Gastroesophageal sphincter (tissue), 4 donors: ENCODE measurements at regions not wholly inside any gene's neighbourhood (a gene's known extent, or its start where the extent isn't known, plus 50 kb on each side); places are given as distances from the start of the nearest gene placed in this dataset.

Experiments
- ATAC-seq: fragments of 150-250 bp; one replicate; pipeline ENCODE4 v1.9.1; 2016; ENCODE audit warnings: mild to moderate bottlenecking, moderate library complexity
- H3K27ac ChIP-seq, 4 donors: fragments of 200-600 bp; sonication (generic) in 3 of 4; 1 replicate in 3 of 4; 2 replicates in 1 of 4; pipeline ENCODE4 v1.5.1; 2016 to 2019
- H3K27me3 ChIP-seq: fragments of 200-600 bp; sonication (generic); one replicate; pipeline ENCODE4 v1.5.1; 2019
- H3K36me3 ChIP-seq, 2 donors: fragments of 200-600 bp; sonication (generic); one replicate each; pipeline ENCODE4 v1.5.1; 2019; ENCODE audit warnings: control low read depth in 1 of 2
- H3K4me1 ChIP-seq, 3 donors: fragments of 200-600 bp; sonication (generic); 1 replicate in 2 of 3; 2 replicates in 1 of 3; pipeline ENCODE4 v1.5.1; 2016 to 2019; ENCODE audit warnings: control low read depth in 2 of 3
- H3K4me3 ChIP-seq, 2 donors: fragments of 200-600 bp; sonication (generic); one replicate each; pipeline ENCODE4 v1.5.1; 2019; ENCODE audit warnings: mild to moderate bottlenecking in 1 of 2, moderate library complexity in 1 of 2
- H3K9me3 ChIP-seq, 3 donors: fragments of 200-600 bp; sonication (generic); one replicate each; pipeline ENCODE4 v1.5.1; 2017 to 2019; ENCODE audit warnings: control low read depth in 2 of 3
- EP300 ChIP-seq: sonication (generic); formaldehyde crosslinking; IDR thresholded peaks from one replicate; pipeline ENCODE4 v1.6.1; 2017; ENCODE audit warnings: antibody characterized with exemption, mild to moderate bottlenecking
- POLR2A ChIP-seq, 2 donors: fragments of 450-650 bp; IDR thresholded peaks; one replicate each; pipeline ENCODE4 v1.6.1; 2017; ENCODE audit warnings: antibody characterized with exemption in 2 of 2, mild to moderate bottlenecking in 2 of 2, moderate library complexity in 1 of 2
- POLR2AphosphoS5 ChIP-seq: sonication (generic); formaldehyde crosslinking; IDR thresholded peaks from one replicate; pipeline ENCODE4 v1.6.1; 2017; ENCODE audit warnings: antibody characterized with exemption
- WGBS, 2 donors: methylation state at CpG; one replicate each; pipeline ENCODE4 v1.1.5; 2018; ENCODE audit warnings: low coverage in 1 of 2; 5-methylcytosine and 5-hydroxymethylcytosine counted together
- TF ChIP-seq, protein P1 (sequence below), 4 experiments: fragments of 200-600 bp in 2 of 4; fragments of 450-650 bp in 2 of 4; sonication (generic) in 1 of 4; IDR thresholded peaks; one replicate each; pipeline ENCODE4 v1.5.1; 2017 to 2019; ENCODE audit warnings: antibody characterized with exemption in 4 of 4, mild to moderate bottlenecking in 2 of 4, moderate library complexity in 2 of 4

DNA sequence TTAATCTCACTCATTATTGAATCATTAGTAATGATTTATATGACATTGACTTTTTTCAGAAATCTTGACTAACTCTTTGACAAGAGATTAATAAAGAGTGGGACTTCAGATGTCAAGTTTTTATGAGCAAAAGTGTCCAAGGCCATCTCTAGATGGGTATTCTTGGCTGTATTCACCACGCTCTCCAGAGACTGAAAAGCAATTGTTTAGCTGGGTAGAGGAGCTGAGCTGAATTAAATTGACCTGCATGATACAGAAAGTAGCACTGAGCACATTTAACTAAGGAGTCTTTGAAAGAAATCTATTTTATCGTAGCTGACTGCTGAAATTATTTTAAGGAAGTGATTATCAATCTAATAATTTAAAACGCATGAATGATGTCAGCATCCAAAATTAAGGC is 89.4 kb downstream of the LINC00237 start:
- no peak for ATAC-seq
- Histone ChIP-seq H3K27me3 (peaks cover 33% of the 10 kb centered on the region), H3K36me3 (no peaks in the 10 kb centered on the region), H3K4me1 (no peaks in the 10 kb centered on the region), H3K9me3 (no peaks in the 10 kb centered on the region), H3K27ac (no peak overlapping the region), H3K4me3 (no peak overlapping the region)
- 50 to 67% methylated on average over 3 of the region's 3 CpGs for WGBS, 2 donors
- TF ChIP-seq, protein P1, sequence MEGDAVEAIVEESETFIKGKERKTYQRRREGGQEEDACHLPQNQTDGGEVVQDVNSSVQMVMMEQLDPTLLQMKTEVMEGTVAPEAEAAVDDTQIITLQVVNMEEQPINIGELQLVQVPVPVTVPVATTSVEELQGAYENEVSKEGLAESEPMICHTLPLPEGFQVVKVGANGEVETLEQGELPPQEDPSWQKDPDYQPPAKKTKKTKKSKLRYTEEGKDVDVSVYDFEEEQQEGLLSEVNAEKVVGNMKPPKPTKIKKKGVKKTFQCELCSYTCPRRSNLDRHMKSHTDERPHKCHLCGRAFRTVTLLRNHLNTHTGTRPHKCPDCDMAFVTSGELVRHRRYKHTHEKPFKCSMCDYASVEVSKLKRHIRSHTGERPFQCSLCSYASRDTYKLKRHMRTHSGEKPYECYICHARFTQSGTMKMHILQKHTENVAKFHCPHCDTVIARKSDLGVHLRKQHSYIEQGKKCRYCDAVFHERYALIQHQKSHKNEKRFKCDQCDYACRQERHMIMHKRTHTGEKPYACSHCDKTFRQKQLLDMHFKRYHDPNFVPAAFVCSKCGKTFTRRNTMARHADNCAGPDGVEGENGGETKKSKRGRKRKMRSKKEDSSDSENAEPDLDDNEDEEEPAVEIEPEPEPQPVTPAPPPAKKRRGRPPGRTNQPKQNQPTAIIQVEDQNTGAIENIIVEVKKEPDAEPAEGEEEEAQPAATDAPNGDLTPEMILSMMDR (IDR thresholded peaks at IDR 0.05), result no peak
- TF ChIP-seq EP300 (no peak), POLR2A (IDR thresholded peaks at IDR 0.05) (no peak), POLR2AphosphoS5 (no peak)

DNA sequence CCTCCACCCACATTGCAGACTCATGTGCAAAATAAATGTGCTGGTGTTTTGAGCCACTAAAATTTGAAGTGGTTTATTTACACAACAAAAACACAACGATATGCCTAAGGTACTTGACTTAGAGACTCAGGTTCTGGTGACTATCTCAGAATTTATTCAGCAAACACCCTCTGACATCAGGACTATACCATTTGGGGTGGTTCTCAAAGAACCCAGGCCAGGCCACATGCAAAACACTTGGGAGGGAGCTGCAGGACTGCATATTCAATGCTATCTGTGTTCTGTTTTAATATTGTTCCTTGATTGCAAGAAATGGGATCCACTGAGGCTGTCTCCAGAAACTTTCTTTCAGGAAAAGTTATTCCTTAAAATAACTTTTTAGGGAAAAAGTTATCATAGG is 91.6 kb downstream of the LINC00237 start:
- no peaks in the 10 kb centered on the region for H3K36me3 ChIP-seq

DNA sequence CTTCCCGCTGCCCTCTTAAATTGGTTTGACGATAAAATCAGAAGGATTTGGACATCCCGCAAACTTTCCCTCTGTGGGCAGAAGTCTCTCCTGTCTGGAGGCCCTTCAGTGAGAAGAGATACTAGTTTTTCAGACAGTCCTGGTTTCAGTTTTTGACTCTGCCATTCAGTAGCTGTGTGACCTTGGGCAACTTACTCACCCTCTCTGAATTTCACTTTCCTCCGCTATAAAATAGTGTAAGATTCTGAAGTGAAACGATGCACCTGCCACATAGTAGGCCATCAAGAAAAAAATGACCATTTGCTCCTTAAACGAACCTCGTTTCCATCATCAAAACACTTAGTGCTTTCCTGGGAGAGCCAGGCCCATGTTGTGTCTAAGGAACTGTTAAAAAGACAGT is 97.2 kb downstream of the LINC00237 start:
- no peak for TF ChIP-seq POLR2A (IDR thresholded peaks at IDR 0.05)
- no peak for TF ChIP-seq POLR2AphosphoS5
- TF ChIP-seq, protein P1 (IDR thresholded peaks at IDR 0.05), result no peak
- no peak for TF ChIP-seq EP300
- no peak overlapping the region for H3K4me3 ChIP-seq
- no peak overlapping the region for H3K27ac ChIP-seq
- H3K9me3 ChIP-seq, result no peaks in the 10 kb centered on the region
- 76 to 83% methylated on average over 6 to 7 of the region's 7 CpGs for WGBS, 2 donors
- no peak for ATAC-seq
- H3K36me3 ChIP-seq, result no peaks in the 10 kb centered on the region
- no peaks in the 10 kb centered on the region for H3K4me1 ChIP-seq
- H3K27me3 ChIP-seq, result no peaks in the 10 kb centered on the region

More for the DNA sequence above, 91.6 kb downstream of the LINC00237 start:
- WGBS, 2 donors, result 63% methylated on average over 1 of the region's 1 CpG; no CpG with 5 or more reads in 1 of the 2 donors
- Histone ChIP-seq H3K27ac (no peak overlapping the region), H3K4me3 (no peak overlapping the region), H3K4me1 (no peaks in the 10 kb centered on the region), H3K27me3 (peaks cover 10% of the 10 kb centered on the region), H3K9me3 (no peaks in the 10 kb centered on the region)
- no peak for TF ChIP-seq POLR2AphosphoS5
- no peak for TF ChIP-seq EP300
- no peak for TF ChIP-seq POLR2A (IDR thresholded peaks at IDR 0.05)
- TF ChIP-seq, protein P1 (IDR thresholded peaks at IDR 0.05), result no peak
- ATAC-seq, result no peak

DNA sequence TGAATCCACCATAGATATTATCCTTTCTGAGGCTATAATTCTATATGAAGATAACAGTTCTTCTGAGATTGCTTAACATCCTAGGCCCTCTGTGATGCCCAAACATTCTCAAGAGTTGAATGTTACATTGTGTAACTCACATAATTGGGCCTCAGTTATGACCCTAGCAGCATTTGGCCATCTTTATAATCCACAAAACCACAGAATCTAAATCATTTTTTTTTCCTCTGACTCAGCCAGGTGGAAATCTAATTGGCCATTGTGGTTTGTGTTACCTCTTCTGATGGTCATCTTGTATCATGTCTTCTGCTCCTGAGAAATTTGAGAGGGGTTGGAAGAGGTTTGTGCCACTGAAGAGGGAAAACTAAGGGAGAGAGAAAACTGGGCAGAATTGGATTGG is 99.5 kb downstream of the LINC00237 start:
- Histone ChIP-seq H3K4me1 (no peaks in the 10 kb centered on the region), H3K27me3 (no peaks in the 10 kb centered on the region), H3K9me3 (no peaks in the 10 kb centered on the region), H3K36me3 (no peaks in the 10 kb centered on the region), H3K27ac (no peak overlapping the region), H3K4me3 (no peak overlapping the region)
- TF ChIP-seq EP300 (no peak), POLR2A (IDR thresholded peaks at IDR 0.05) (no peak), POLR2AphosphoS5 (no peak)
- TF ChIP-seq, protein P1 (IDR thresholded peaks at IDR 0.05), result no peak
- ATAC-seq, result no peak

DNA sequence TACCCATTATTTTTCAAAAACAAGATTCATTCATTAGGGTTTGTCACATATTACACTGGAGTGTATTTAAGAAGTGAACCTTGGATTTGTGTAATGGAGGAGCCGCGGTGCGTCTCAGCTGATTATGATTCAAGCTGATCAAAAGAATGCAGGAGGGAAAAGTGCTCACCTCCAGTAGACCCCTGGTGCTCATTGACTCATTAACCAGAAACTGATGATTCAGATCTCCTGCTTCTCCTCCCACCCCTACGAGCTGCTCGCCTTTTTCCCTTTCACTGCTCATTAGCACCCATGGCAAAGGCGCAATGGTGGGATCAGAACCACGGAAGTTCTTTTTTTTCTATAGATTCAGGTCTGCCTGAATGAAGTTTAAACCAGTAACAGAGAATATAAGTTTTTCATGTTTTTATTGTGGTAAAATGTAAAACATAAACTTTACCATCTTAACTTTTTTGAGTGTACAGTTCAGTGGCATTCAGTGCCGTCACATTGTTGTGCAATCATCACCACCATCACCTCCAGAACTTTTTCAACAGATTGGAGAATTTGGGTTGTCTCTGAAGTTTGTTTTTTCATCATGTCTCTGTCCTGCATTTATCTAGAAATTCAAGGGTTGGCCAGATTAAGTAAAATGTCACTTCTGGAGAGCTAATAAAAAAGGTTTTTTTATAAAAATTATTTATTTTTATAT is 101.6 kb downstream of the LINC00237 start:
- 78 to 81% methylated on average over 7 to 8 of the region's 8 CpGs for WGBS, 2 donors
- H3K4me3 ChIP-seq, result no peak overlapping the region
- no peaks in the 10 kb centered on the region for H3K4me1 ChIP-seq
- ATAC-seq, result no peak
- no peaks in the 10 kb centered on the region for H3K9me3 ChIP-seq
- no peaks in the 10 kb centered on the region for H3K27me3 ChIP-seq
- no peak for TF ChIP-seq POLR2A (IDR thresholded peaks at IDR 0.05)
- TF ChIP-seq, protein P1 (IDR thresholded peaks at IDR 0.05), result no peak
- no peak for TF ChIP-seq POLR2AphosphoS5
- TF ChIP-seq EP300, result no peak
- no peak overlapping the region for H3K27ac ChIP-seq
- H3K36me3 ChIP-seq, result no peaks in the 10 kb centered on the region
